Activated CD4-positive, alpha-beta T cell treated with anti-CD3 and anti-CD28 coated beads for 1 hour (primary cell): ENCODE measurements at regions not wholly inside any gene's neighbourhood (a gene's known extent, or its start where the extent isn't known, plus 50 kb on each side); places are given as distances from the start of the nearest gene placed in this dataset.
"Not testable (repeated sequence)": the region's sequence is repeated elsewhere in the genome, so short reads cannot be mapped to it uniquely, and the experiment has no call there.

Experiments used
- DNase-seq: peaks from one replicate; pipeline ENCODE4 v3.0.0-alpha.2; 2020

- DNase-seq = no peak
These were observed 451.1 kb upstream of the PFKP start for GRCh38 chr10:2616215-2616614.

- DNase-seq = no peak
These were observed 455.7 kb upstream of the PFKP start for GRCh38 chr10:2611603-2612002.

- DNase-seq = no peak
These were observed 456.4 kb upstream of the PFKP start for GRCh38 chr10:2610946-2611345.

GRCh38 chr10:2604891-2605290 lies 462.5 kb upstream of the PFKP start:
- no peak for DNase-seq

GRCh38 chr10:2599571-2599970 lies 467.8 kb upstream of the PFKP start:
- DNase-seq = no peak

GRCh38 chr10:2592360-2593160 lies 474.8 kb upstream of the PFKP start:
- no peak for DNase-seq

- no peak for DNase-seq
These were observed 478.2 kb upstream of the PFKP start for GRCh38 chr10:2589196-2589595.

GRCh38 chr10:2584385-2584784 lies 483.0 kb upstream of the PFKP start:
- DNase-seq = no peak

GRCh38 chr10:2576892-2577291 lies 490.5 kb upstream of the PFKP start:
- no peak for DNase-seq

- DNase-seq = no peak
These were observed 491.9 kb upstream of the PFKP start for GRCh38 chr10:2575460-2575859.

GRCh38 chr10:2572611-2573010 lies 494.7 kb upstream of the PFKP start:
- DNase-seq = no peak

GRCh38 chr10:2556883-2557282 lies 510.5 kb upstream of the PFKP start:
- no peak for DNase-seq

- no peak for DNase-seq
These were observed 519.3 kb upstream of the PFKP start for GRCh38 chr10:2548071-2548470.

GRCh38 chr10:2547606-2548005 lies 519.7 kb upstream of the PFKP start:
- DNase-seq = no peak

GRCh38 chr10:2546894-2547293 lies 520.5 kb upstream of the PFKP start:
- DNase-seq = not testable (repeated sequence)

GRCh38 chr10:2543974-2544373 lies 523.4 kb upstream of the PFKP start:
- DNase-seq = no peak

GRCh38 chr10:2543142-2543886 lies 524.0 kb upstream of the PFKP start:
- no peak for DNase-seq

GRCh38 chr10:2541176-2541575 lies 526.2 kb upstream of the PFKP start:
- DNase-seq = no peak

- no peak for DNase-seq
These were observed 537.4 kb upstream of the PFKP start for GRCh38 chr10:2529945-2530344.

- DNase-seq = no peak
These were observed 541.6 kb upstream of the PFKP start for GRCh38 chr10:2525781-2526180.

- DNase-seq = no peak
These were observed 548.2 kb upstream of the PFKP start for GRCh38 chr10:2519139-2519538.

- no peak for DNase-seq
These were observed 558.2 kb upstream of the PFKP start for GRCh38 chr10:2509081-2509531.

- DNase-seq = not testable (repeated sequence)
These were observed 565.9 kb upstream of the PFKP start for GRCh38 chr10:2501366-2501940.

- DNase-seq = no peak
These were observed 572.9 kb upstream of the PFKP start for GRCh38 chr10:2494399-2494798.
